Esophagus squamous epithelium (tissue), 4 donors: ENCODE measurements at regions not wholly inside any gene's neighbourhood (a gene's known extent, or its start where the extent isn't known, plus 50 kb on each side); places are given as distances from the start of the nearest gene placed in this dataset.

Experiments used
- CTCF ChIP-seq, 6 experiments: fragments of 450-650 bp in 4 of 6; fragments of 200-600 bp in 2 of 6; sonication (generic) in 2 of 6; IDR thresholded peaks; one replicate each; pipeline ENCODE4 v1.5.1; 2016 to 2019; ENCODE audit warnings: antibody characterized with exemption in 6 of 6, mild to moderate bottlenecking in 4 of 6, moderate library complexity in 4 of 6
- POLR2A ChIP-seq, 4 donors: fragments of 450-650 bp; IDR thresholded peaks; one replicate each; pipeline ENCODE4 v1.6.1; 2017; ENCODE audit warnings: antibody characterized with exemption in 4 of 4, mild to moderate bottlenecking in 4 of 4, moderate library complexity in 3 of 4

- TF ChIP-seq CTCF (IDR thresholded peaks at IDR 0.05), result no peak
- no peak for TF ChIP-seq POLR2A (IDR thresholded peaks at IDR 0.05)
Measured at GRCh38 chr5:6019612-6020011, 358.7 kb downstream of the MED10 start.
